Neural progenitor cell (in vitro differentiated cells): ENCODE measurements at regions not wholly inside any gene's neighbourhood (a gene's known extent, or its start where the extent isn't known, plus 50 kb on each side); places are given as distances from the start of the nearest gene placed in this dataset.

Source experiments
- EZH2 ChIP-seq: fragments of 200-600 bp; sonication (generic); IDR thresholded peaks from 2 replicates; pipeline ENCODE4 v1.6.1; 2017; ENCODE audit warnings: antibody characterized with exemption, mild to moderate bottlenecking, moderate library complexity
- EZH2phosphoT487 ChIP-seq: fragments of 200-600 bp; sonication (generic); IDR thresholded peaks from 2 replicates; pipeline ENCODE4 v1.6.1; 2017; ENCODE audit warnings: antibody characterized with exemption
- TF ChIP-seq, protein P1 (sequence below): fragments of 200-600 bp; sonication (generic); IDR thresholded peaks from 2 replicates; pipeline ENCODE4 v1.5.1; 2017; ENCODE audit warnings: antibody characterized with exemption, mild to moderate bottlenecking

GRCh38 chr6:120122401-120122800 lies 772.8 kb upstream of the MAN1A1 start:
- TF ChIP-seq EZH2phosphoT487 = no peak
- TF ChIP-seq EZH2 = no peak
- TF ChIP-seq, protein P1, sequence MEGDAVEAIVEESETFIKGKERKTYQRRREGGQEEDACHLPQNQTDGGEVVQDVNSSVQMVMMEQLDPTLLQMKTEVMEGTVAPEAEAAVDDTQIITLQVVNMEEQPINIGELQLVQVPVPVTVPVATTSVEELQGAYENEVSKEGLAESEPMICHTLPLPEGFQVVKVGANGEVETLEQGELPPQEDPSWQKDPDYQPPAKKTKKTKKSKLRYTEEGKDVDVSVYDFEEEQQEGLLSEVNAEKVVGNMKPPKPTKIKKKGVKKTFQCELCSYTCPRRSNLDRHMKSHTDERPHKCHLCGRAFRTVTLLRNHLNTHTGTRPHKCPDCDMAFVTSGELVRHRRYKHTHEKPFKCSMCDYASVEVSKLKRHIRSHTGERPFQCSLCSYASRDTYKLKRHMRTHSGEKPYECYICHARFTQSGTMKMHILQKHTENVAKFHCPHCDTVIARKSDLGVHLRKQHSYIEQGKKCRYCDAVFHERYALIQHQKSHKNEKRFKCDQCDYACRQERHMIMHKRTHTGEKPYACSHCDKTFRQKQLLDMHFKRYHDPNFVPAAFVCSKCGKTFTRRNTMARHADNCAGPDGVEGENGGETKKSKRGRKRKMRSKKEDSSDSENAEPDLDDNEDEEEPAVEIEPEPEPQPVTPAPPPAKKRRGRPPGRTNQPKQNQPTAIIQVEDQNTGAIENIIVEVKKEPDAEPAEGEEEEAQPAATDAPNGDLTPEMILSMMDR = no peak
